ENCODE measurements at regions not wholly inside any gene's neighbourhood (a gene's known extent, or its start where the extent isn't known, plus 50 kb on each side); places are given as distances from the start of the nearest gene placed in this dataset.

DNA sequence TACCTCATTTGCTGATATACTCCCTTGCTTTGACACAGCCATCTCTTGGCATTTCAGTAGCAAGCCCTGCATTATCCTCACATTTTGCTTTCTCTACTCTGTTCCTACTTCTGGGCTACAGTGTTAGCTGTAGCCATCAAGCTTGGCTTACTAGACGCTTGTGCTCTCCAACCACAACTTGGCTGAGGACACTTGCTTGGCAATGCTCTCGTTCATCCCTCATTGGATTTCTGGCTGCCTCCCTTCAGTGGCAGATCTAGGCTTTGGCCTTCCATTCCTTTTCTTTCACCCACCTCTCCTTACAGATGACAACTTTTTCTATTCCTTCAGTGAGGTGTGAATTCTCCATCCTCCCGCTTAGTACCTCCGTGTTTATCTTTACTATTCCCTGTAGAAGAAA lies 428.7 kb upstream of the LRRC7 start:
- TF ChIP-seq, protein P1, sequence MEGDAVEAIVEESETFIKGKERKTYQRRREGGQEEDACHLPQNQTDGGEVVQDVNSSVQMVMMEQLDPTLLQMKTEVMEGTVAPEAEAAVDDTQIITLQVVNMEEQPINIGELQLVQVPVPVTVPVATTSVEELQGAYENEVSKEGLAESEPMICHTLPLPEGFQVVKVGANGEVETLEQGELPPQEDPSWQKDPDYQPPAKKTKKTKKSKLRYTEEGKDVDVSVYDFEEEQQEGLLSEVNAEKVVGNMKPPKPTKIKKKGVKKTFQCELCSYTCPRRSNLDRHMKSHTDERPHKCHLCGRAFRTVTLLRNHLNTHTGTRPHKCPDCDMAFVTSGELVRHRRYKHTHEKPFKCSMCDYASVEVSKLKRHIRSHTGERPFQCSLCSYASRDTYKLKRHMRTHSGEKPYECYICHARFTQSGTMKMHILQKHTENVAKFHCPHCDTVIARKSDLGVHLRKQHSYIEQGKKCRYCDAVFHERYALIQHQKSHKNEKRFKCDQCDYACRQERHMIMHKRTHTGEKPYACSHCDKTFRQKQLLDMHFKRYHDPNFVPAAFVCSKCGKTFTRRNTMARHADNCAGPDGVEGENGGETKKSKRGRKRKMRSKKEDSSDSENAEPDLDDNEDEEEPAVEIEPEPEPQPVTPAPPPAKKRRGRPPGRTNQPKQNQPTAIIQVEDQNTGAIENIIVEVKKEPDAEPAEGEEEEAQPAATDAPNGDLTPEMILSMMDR (IDR thresholded peaks at IDR 0.05) = no peak
- no peak for TF ChIP-seq POLR2A (IDR thresholded peaks at IDR 0.05)
- no peak for TF ChIP-seq POLR2AphosphoS5 (IDR thresholded peaks at IDR 0.05)
- no peak for TF ChIP-seq EP300 (IDR thresholded peaks at IDR 0.05)
